ENCODE measurements at regions not wholly inside any gene's neighbourhood (a gene's known extent, or its start where the extent isn't known, plus 50 kb on each side); places are given as distances from the start of the nearest gene placed in this dataset.

- no peak for TF ChIP-seq CTCF (IDR thresholded peaks at IDR 0.05; ENCODE audit: insufficient read depth, low read length, poor library complexity, severe bottlenecking)
- TF ChIP-seq EZH2phosphoT487 (conservative IDR thresholded peaks at IDR 0.05; ENCODE audit: low read length), result no peak
Observed at GRCh38 chr6:49255335-49255734, 207.7 kb downstream of the MMUT start.
